ENCODE measurements at regions not wholly inside any gene's neighbourhood (a gene's known extent, or its start where the extent isn't known, plus 50 kb on each side); places are given as distances from the start of the nearest gene placed in this dataset.

DNA sequence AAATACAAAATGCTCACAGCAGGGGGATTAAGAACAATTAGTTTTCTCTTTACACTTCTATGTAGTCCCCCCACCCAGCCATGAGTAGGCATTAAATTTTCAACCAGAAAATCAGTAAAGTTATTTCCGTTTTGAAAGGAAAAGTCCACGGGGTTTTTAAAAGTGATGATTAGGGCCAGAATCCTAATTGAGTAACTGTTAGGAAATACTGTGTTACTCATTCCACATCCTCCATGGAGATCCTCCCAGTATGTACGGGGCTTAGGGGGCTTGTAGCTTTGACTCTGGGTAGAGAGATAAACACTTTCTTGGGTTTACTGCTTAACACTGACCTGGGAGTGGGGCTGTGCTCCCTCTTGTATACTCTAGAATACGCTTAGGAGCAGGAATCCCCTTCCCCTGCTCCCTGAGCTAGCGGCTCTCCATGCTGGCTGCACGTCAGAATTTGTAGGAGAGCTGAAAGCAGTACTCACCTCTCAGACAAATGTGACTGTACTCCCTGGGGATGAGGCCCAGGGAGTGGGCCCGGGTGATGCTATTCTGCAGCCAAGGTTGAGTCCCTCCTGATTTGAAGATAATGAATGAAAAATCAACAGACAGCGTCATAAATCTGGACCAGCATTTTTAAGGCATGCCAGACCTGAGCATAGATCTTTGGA, 100.5 kb downstream of the SLC4A3 start:
- CTCF ChIA-PET (ENCODE audit: low intra/inter-chr PET ratio): no interaction called here
- Histone ChIP-seq H3K79me2 (ENCODE audit: control insufficient read depth, insufficient read depth, low read length) (no peaks in the 10 kb centered on the region), H3K9ac (ENCODE audit: insufficient read depth in 1 of 2, low read depth in 2 of 2, low read length in 2 of 2) (no peak overlapping the region), H3K4me1 (replicated peaks in 1 of 2; ENCODE audit: control insufficient read depth in 2 of 2, insufficient read depth in 2 of 2, low read length in 2 of 2) (peaks cover 0 to 24% of the 10 kb centered on the region in 2 experiments; a peak in 3 of 5 replicates), H3K4me3 (no peak overlapping the region), H4K20me1 (replicated peaks; ENCODE audit: control insufficient read depth, insufficient read depth, low read length) (no peaks in the 10 kb centered on the region), H2AFZ (ENCODE audit: low read depth, low read length) (no peak overlapping the region), H3K27ac (ENCODE audit: extremely low read depth, low read depth, low read length) (no peak overlapping the region), H3K36me3 (ENCODE audit: control insufficient read depth, insufficient read depth, low read length) (no peaks in the 10 kb centered on the region), H3K4me2 (ENCODE audit: insufficient read depth, low read length) (no peak overlapping the region), H3K9me1 (ENCODE audit: control insufficient read depth, insufficient read depth, low read length) (no peaks in the 10 kb centered on the region), H3K27me3 (ENCODE audit: control insufficient read depth in 2 of 2, insufficient read depth in 2 of 2, low read length in 2 of 2) (no peaks in the 10 kb centered on the region; a peak in 1 of 5 replicates), H3K9me3 (replicated peaks; ENCODE audit: control insufficient read depth, insufficient read depth, low read depth, low read length) (no peaks in the 10 kb centered on the region)
- in situ Hi-C loops (cut with MboI): no loop called here
- intact Hi-C loops (cut with micrococcal nuclease): loop anchor here (2.0 to 5.0 kb wide), 2 partner anchors 96 to 185 kb away; partner anchors contain the start of gene CHPF
- no peak for ATAC-seq
- 2% methylated on average over 8 of the region's 8 CpGs for WGBS (ENCODE audit: insufficient coverage, low coverage, missing lambda C conversion rate)
- BruUV-seq (replicated peaks): no TSS peak
- POLR2A ChIA-PET: no interaction called here
- DNase-seq (ENCODE audit: extremely low read depth in 1 of 4, low spot score in 3 of 4): no peak
- TF ChIP-seq RBM15 (IDR thresholded peaks at IDR 0.05; ENCODE audit: insufficient read depth, low read length) (no peak), SP1 (CRISPR knock-in tag; IDR thresholded peaks at IDR 0.05) (no peak), FOXK2 (conservative IDR thresholded peaks at IDR 0.05 in 1 of 2, IDR thresholded peaks at IDR 0.05 in 1 of 2; ENCODE audit: low read depth in 2 of 2) (no peak), FOXJ2 (tag; IDR thresholded peaks at IDR 0.05) (no peak), ZNF57 (CRISPR knock-in tag; IDR thresholded peaks at IDR 0.05) (no peak), ZFX (CRISPR knock-in tag; IDR thresholded peaks at IDR 0.05) (no peak), TEAD1 (CRISPR knock-in tag; IDR thresholded peaks at IDR 0.05) (no peak), ZNF436 (CRISPR knock-in tag; IDR thresholded peaks at IDR 0.05) (no peak), RFX1 (IDR thresholded peaks at IDR 0.05) (no peak), CSDE1 (IDR thresholded peaks at IDR 0.05) (no peak), POLR2H (tag; IDR thresholded peaks at IDR 0.05; ENCODE audit: low read depth) (no peak)
- TF ChIP-seq, protein P1, sequence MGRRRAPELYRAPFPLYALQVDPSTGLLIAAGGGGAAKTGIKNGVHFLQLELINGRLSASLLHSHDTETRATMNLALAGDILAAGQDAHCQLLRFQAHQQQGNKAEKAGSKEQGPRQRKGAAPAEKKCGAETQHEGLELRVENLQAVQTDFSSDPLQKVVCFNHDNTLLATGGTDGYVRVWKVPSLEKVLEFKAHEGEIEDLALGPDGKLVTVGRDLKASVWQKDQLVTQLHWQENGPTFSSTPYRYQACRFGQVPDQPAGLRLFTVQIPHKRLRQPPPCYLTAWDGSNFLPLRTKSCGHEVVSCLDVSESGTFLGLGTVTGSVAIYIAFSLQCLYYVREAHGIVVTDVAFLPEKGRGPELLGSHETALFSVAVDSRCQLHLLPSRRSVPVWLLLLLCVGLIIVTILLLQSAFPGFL (CRISPR knock-in tag; IDR thresholded peaks at IDR 0.05): no peak
- TF ChIP-seq, protein P2, sequence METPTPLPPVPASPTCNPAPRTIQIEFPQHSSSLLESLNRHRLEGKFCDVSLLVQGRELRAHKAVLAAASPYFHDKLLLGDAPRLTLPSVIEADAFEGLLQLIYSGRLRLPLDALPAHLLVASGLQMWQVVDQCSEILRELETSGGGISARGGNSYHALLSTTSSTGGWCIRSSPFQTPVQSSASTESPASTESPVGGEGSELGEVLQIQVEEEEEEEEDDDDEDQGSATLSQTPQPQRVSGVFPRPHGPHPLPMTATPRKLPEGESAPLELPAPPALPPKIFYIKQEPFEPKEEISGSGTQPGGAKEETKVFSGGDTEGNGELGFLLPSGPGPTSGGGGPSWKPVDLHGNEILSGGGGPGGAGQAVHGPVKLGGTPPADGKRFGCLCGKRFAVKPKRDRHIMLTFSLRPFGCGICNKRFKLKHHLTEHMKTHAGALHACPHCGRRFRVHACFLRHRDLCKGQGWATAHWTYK (CRISPR knock-in tag; IDR thresholded peaks at IDR 0.05): no peak
- TF ChIP-seq, protein P3, sequence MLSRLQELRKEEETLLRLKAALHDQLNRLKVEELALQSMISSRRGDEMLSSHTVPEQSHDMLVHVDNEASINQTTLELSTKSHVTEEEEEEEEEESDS (CRISPR knock-in tag; IDR thresholded peaks at IDR 0.05): no peak
- TF ChIP-seq, protein P4, sequence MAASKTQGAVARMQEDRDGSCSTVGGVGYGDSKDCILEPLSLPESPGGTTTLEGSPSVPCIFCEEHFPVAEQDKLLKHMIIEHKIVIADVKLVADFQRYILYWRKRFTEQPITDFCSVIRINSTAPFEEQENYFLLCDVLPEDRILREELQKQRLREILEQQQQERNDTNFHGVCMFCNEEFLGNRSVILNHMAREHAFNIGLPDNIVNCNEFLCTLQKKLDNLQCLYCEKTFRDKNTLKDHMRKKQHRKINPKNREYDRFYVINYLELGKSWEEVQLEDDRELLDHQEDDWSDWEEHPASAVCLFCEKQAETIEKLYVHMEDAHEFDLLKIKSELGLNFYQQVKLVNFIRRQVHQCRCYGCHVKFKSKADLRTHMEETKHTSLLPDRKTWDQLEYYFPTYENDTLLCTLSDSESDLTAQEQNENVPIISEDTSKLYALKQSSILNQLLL (CRISPR knock-in tag; IDR thresholded peaks at IDR 0.05; ENCODE audit: borderline replicate concordance): no peak
- no peak for FAIRE-seq

All from K562 (cell line).